CD4-positive, alpha-beta T cell (primary cell): ENCODE measurements at regions not wholly inside any gene's neighbourhood (a gene's known extent, or its start where the extent isn't known, plus 50 kb on each side); places are given as distances from the start of the nearest gene placed in this dataset.

ENCODE experiments used
- ATAC-seq: fragments of 200-7000 bp; cut with Tn5 transposase; one replicate; pipeline ENCODE4 v1.10.0; 2022; ENCODE audit warnings: mild to moderate bottlenecking; ENCODE audit not compliant: poor library complexity
- CTCF ChIA-PET: fragments of 350-600 bp; sonication (Branson Sonifier 250); formaldehyde crosslinking; loops from one replicate; lab custom pipeline; 2021; ENCODE audit warnings: antibody characterized with exemption, inconsistent platforms; lab: Charles Lee
- POLR2A ChIA-PET: fragments of 350-600 bp; sonication (Branson Sonifier 250); formaldehyde crosslinking; loops from one replicate; lab custom pipeline; 2021; ENCODE audit warnings: antibody characterized with exemption, inconsistent platforms; lab: Charles Lee
- DNase-seq, 14 experiments: peaks; one replicate each; pipeline ENCODE4 v3.0.0-alpha.2; 2013 to 2020; ENCODE audit warnings: mixed read lengths in 2 of 14
- H3K27ac ChIP-seq, 2 donors: one replicate each; pipeline versions ENCODE4 v1.5.1 to v1.7.0; 2013; ENCODE audit warnings: low read length in 2 of 2, low read depth in 1 of 2, mild to moderate bottlenecking in 1 of 2
- H3K27me3 ChIP-seq, 2 experiments: 1 replicate in 1 of 2; 2 replicates in 1 of 2; pipeline versions ENCODE4 v1.6.1 to v1.7.0; 2013; ENCODE audit warnings: low read length in 2 of 2, control low read depth in 1 of 2, mild to moderate bottlenecking in 1 of 2, moderate library complexity in 1 of 2; ENCODE audit not compliant: insufficient read depth in 2 of 2, control insufficient read depth in 1 of 2
- H3K36me3 ChIP-seq: one replicate; pipeline ENCODE4 v1.6.1; 2013; ENCODE audit warnings: low read length, control low read depth; ENCODE audit not compliant: insufficient read depth
- H3K4me1 ChIP-seq: one replicate; pipeline ENCODE4 v1.6.1; 2013; ENCODE audit warnings: low read length, control low read depth; ENCODE audit not compliant: insufficient read depth
- H3K4me3 ChIP-seq: one replicate; pipeline ENCODE4 v1.5.1; 2013; ENCODE audit warnings: mild to moderate bottlenecking, low read length, moderate library complexity
- H3K9me3 ChIP-seq, 2 experiments: 1 replicate in 1 of 2; 2 replicates in 1 of 2; pipeline versions ENCODE4 v1.6.1 to v1.7.0; 2013; ENCODE audit warnings: low read length in 2 of 2, mild to moderate bottlenecking in 2 of 2, control low read depth in 1 of 2, moderate library complexity in 1 of 2; ENCODE audit not compliant: control insufficient read depth in 1 of 2, insufficient read depth in 1 of 2
- H3K27ac Mint-ChIP-seq: one replicate; pipeline ENCODE4 v1.8.0; 2020; ENCODE audit warnings: mixed read lengths
- H3K27me3 Mint-ChIP-seq: one replicate; pipeline ENCODE4 v1.8.0; 2021; ENCODE audit warnings: mixed read lengths
- H3K36me3 Mint-ChIP-seq: one replicate; pipeline ENCODE4 v1.8.0; 2021; ENCODE audit warnings: low read depth, mixed read lengths
- H3K4me1 Mint-ChIP-seq: one replicate; pipeline ENCODE4 v1.8.0; 2021; ENCODE audit warnings: low read depth, mixed read lengths
- H3K4me3 Mint-ChIP-seq: one replicate; pipeline ENCODE4 v1.8.0; 2020; ENCODE audit warnings: mild to moderate bottlenecking, mixed read lengths
- H3K9me3 Mint-ChIP-seq: one replicate; pipeline ENCODE4 v1.8.0; 2020; ENCODE audit warnings: mixed read lengths
- CTCF ChIP-seq: fragments of 200-600 bp; IDR thresholded peaks from one replicate; pipeline ENCODE4 v1.8.0; 2022; ENCODE audit warnings: antibody characterized with exemption, mild to moderate bottlenecking
- intact Hi-C, 2 experiments: fragments of 100-400 bp; cut with DNase I in 1 of 2; cut with micrococcal nuclease in 1 of 2; formaldehyde crosslinking; loops; one replicate each; pipeline versions ENCODE4 v1.15.1 to v1.9.0; 2023 to 2025; cut with DNase I, micrococcal nuclease

GRCh38 chr5:168123631-168124528 is 167.6 kb upstream of the WWC1 start:
- no peaks in the 10 kb centered on the region for H3K4me1 Mint-ChIP-seq
- ATAC-seq: no peak
- no peaks in the 10 kb centered on the region for H3K36me3 Mint-ChIP-seq
- H3K27ac Mint-ChIP-seq: no peak overlapping the region
- intact Hi-C loops: no loop called here
- ChIA-PET POLR2A (no interaction called here), CTCF (no interaction called here)
- H3K9me3 ChIP-seq: no peaks in the 10 kb centered on the region
- no peak overlapping the region for H3K4me3 Mint-ChIP-seq
- no peaks in the 10 kb centered on the region for H3K9me3 Mint-ChIP-seq
- H3K36me3 ChIP-seq: no peaks in the 10 kb centered on the region
- no peaks in the 10 kb centered on the region for H3K27me3 ChIP-seq
- H3K27ac ChIP-seq: no peak overlapping the region
- no peak for DNase-seq
- TF ChIP-seq CTCF: no peak
- no peak overlapping the region for H3K4me3 ChIP-seq
- H3K4me1 ChIP-seq: no peaks in the 10 kb centered on the region
- peaks cover 5% of the 10 kb centered on the region for H3K27me3 Mint-ChIP-seq

- H3K4me1 Mint-ChIP-seq: no peaks in the 10 kb centered on the region
- H3K27ac Mint-ChIP-seq: no peak overlapping the region
- Histone ChIP-seq H3K4me3 (no peak overlapping the region), H3K9me3 (no peaks in the 10 kb centered on the region), H3K27ac (no peak overlapping the region), H3K4me1 (no peaks in the 10 kb centered on the region), H3K27me3 (no peaks in the 10 kb centered on the region), H3K36me3 (no peaks in the 10 kb centered on the region)
- POLR2A ChIA-PET: no interaction called here
- DNase-seq (no peak), ATAC-seq (no peak)
- no peaks in the 10 kb centered on the region for H3K9me3 Mint-ChIP-seq
- H3K27me3 Mint-ChIP-seq: peaks cover 5% of the 10 kb centered on the region
- TF ChIP-seq CTCF: no peak
- H3K4me3 Mint-ChIP-seq: no peak overlapping the region
- intact Hi-C loops: no loop called here
- CTCF ChIA-PET: no interaction called here
- no peaks in the 10 kb centered on the region for H3K36me3 Mint-ChIP-seq
Observed at GRCh38 chr5:168125445-168126199, 165.8 kb upstream of the WWC1 start.

GRCh38 chr5:168126606-168127005 is 164.8 kb upstream of the WWC1 start:
- no peak for TF ChIP-seq CTCF

More at GRCh38 chr5:168126606-168127005, 164.8 kb upstream of the WWC1 start:
- Histone ChIP-seq H3K9me3 (no peaks in the 10 kb centered on the region), H3K4me3 (no peak overlapping the region), H3K27me3 (no peaks in the 10 kb centered on the region), H3K4me1 (no peaks in the 10 kb centered on the region), H3K36me3 (no peaks in the 10 kb centered on the region), H3K27ac (no peak overlapping the region)
- Mint-ChIP-seq H3K9me3 (no peaks in the 10 kb centered on the region), H3K27ac (no peak overlapping the region), H3K27me3 (peaks cover 5% of the 10 kb centered on the region), H3K36me3 (no peaks in the 10 kb centered on the region), H3K4me1 (no peaks in the 10 kb centered on the region), H3K4me3 (no peak overlapping the region)
- intact Hi-C loops: no loop called here
- CTCF ChIA-PET: no interaction called here
- POLR2A ChIA-PET: no interaction called here
- ATAC-seq (no peak), DNase-seq (no peak)
